ENCODE measurements at regions not wholly inside any gene's neighbourhood (a gene's known extent, or its start where the extent isn't known, plus 50 kb on each side); places are given as distances from the start of the nearest gene placed in this dataset.

GRCh38 chr10:28839600-28840007, 162.3 kb downstream of the BAMBI start:
- TF ChIP-seq CTCF (IDR thresholded peaks at IDR 0.05) (no peak), POLR2A (IDR thresholded peaks at IDR 0.05) (no peak), POLR2AphosphoS5 (IDR thresholded peaks at IDR 0.05) (peak; percentile 6)
